HL-60 (cell line): ENCODE measurements at regions not wholly inside any gene's neighbourhood (a gene's known extent, or its start where the extent isn't known, plus 50 kb on each side); places are given as distances from the start of the nearest gene placed in this dataset.

Source experiments
- POLR2AphosphoS5 ChIP-seq: IDR thresholded peaks from 2 replicates; pipeline ENCODE4 v1.6.1; 2012; ENCODE audit warnings: low read depth
- SPI1 ChIP-seq: IDR thresholded peaks from 2 replicates; pipeline ENCODE4 v1.6.1; 2012; ENCODE audit warnings: low read depth, mild to moderate bottlenecking, borderline replicate concordance
- TF ChIP-seq, protein P1 (sequence below): IDR thresholded peaks from one replicate; pipeline ENCODE4 v1.5.1; 2011; ENCODE audit warnings: low read length, control low read depth, inconsistent platforms; ENCODE audit not compliant: insufficient read depth

DNA sequence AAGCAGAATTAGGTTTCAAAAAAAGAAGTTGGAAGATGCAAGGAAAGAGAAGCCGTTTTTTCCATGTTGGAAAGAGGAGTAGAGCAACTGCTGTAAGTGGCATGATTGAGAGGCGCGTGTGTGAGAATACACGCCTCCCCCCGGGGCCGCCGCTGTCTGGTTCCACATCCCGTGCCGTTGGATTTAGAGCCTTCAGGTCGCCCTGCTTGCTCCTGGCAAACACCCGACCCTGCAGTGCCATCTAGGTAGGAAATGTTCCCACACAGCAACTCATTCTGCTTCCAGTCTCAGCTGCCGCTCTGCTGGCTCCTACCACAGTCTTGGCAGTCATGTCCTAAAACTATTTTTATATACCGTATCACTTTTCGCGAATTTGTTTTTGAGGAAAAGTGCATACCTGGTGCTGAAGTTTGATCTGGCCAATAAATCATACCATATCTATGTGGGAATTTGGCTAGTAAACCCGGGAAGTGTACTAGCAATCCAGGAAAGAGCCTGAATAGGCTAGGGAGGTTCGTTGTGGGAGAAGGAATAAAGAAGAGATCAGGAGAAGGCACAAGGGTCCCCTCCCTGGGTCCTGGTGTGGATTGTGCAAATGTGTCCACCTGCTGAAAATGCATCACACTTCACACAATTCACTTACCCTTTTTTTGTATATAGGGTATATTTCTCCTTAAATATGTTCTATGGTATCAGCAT lies 372.7 kb downstream of the FBXO15 start:
- TF ChIP-seq, protein P1, sequence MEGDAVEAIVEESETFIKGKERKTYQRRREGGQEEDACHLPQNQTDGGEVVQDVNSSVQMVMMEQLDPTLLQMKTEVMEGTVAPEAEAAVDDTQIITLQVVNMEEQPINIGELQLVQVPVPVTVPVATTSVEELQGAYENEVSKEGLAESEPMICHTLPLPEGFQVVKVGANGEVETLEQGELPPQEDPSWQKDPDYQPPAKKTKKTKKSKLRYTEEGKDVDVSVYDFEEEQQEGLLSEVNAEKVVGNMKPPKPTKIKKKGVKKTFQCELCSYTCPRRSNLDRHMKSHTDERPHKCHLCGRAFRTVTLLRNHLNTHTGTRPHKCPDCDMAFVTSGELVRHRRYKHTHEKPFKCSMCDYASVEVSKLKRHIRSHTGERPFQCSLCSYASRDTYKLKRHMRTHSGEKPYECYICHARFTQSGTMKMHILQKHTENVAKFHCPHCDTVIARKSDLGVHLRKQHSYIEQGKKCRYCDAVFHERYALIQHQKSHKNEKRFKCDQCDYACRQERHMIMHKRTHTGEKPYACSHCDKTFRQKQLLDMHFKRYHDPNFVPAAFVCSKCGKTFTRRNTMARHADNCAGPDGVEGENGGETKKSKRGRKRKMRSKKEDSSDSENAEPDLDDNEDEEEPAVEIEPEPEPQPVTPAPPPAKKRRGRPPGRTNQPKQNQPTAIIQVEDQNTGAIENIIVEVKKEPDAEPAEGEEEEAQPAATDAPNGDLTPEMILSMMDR = no peak
- TF ChIP-seq POLR2AphosphoS5 (no peak), SPI1 (no peak)
